ENCODE measurements at regions not wholly inside any gene's neighbourhood (a gene's known extent, or its start where the extent isn't known, plus 50 kb on each side); places are given as distances from the start of the nearest gene placed in this dataset.

DNA sequence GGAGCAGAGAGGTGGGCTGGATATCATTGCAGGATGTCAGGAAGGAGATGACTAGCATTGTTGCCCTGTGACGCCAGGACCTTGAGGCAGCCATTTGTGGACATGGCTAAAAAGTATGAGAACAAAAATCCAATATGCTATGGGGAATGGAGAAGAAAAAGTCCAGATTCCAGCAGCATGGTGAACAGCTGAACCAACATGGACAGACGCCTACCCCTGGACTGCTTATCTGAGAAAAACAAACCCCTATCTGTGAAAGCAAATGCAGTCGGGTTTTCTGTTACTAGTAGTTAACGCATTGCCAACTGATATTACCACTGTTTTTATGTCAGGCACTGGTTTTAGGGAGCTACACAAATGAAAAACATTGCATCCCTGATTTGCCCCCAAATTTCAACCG, 251.2 kb upstream of the RORA start:
- no peaks in the 10 kb centered on the region for H3K27me3 ChIP-seq
- H4K20me1 ChIP-seq (ENCODE audit: insufficient read depth, poor library complexity, severe bottlenecking): no peaks in the 10 kb centered on the region
- H2AFZ ChIP-seq: no peak overlapping the region
- no peak overlapping the region for H3K4me2 ChIP-seq
- H3K79me2 ChIP-seq: no peaks in the 10 kb centered on the region
- 71% methylated on average over 5 of the region's 5 CpGs for whole genome bisulfite sequencing (ENCODE audit: low lambda C conversion rate, missing lambda C conversion rate)
- H3K4me1 ChIP-seq (ENCODE audit: insufficient read depth): no peaks in the 10 kb centered on the region
- H3K36me3 ChIP-seq (replicated peaks; ENCODE audit: insufficient read depth, low read depth): no peaks in the 10 kb centered on the region
- no peak overlapping the region for H3K4me3 ChIP-seq
- no peaks in the 10 kb centered on the region for H3K9me2 ChIP-seq (replicated peaks; ENCODE audit: insufficient read depth)
- no peak for TF ChIP-seq EZH2 (IDR thresholded peaks at IDR 0.05; ENCODE audit: borderline replicate concordance)
- no peak for TF ChIP-seq EZH2phosphoT487 (IDR thresholded peaks at IDR 0.05; ENCODE audit: low read depth, severe bottlenecking, unreplicated experiment)
- TF ChIP-seq, protein P1, sequence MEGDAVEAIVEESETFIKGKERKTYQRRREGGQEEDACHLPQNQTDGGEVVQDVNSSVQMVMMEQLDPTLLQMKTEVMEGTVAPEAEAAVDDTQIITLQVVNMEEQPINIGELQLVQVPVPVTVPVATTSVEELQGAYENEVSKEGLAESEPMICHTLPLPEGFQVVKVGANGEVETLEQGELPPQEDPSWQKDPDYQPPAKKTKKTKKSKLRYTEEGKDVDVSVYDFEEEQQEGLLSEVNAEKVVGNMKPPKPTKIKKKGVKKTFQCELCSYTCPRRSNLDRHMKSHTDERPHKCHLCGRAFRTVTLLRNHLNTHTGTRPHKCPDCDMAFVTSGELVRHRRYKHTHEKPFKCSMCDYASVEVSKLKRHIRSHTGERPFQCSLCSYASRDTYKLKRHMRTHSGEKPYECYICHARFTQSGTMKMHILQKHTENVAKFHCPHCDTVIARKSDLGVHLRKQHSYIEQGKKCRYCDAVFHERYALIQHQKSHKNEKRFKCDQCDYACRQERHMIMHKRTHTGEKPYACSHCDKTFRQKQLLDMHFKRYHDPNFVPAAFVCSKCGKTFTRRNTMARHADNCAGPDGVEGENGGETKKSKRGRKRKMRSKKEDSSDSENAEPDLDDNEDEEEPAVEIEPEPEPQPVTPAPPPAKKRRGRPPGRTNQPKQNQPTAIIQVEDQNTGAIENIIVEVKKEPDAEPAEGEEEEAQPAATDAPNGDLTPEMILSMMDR (IDR thresholded peaks at IDR 0.05; ENCODE audit: poor library complexity): no peak
- no peaks in the 10 kb centered on the region for H3K9me3 ChIP-seq (ENCODE audit: low read depth)
- H3K27ac ChIP-seq: no peak overlapping the region
- DNase-seq (ENCODE audit: low spot score): no peak

DNA sequence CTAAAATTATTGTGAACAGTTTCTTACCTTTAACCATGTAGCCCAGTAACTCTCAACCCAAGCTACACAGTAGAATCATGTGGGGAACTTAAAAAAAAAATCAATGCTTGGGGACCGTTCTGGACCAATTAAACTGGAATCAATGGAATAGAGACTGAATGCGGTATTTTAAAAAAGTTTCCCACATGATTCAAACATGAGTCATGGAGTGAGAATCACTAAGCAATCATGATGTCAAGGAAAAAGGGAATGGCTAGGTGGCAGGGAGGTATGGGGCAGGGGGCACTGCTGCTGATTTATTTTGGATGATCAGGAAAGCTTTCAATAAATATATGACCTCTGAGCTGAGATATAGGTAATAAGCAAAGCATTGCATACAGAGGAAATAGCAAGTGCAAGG, 250.5 kb upstream of the RORA start:
- Histone ChIP-seq H3K27me3 (no peaks in the 10 kb centered on the region), H3K27ac (no peak overlapping the region), H3K36me3 (replicated peaks; ENCODE audit: insufficient read depth, low read depth) (no peaks in the 10 kb centered on the region), H3K9me2 (replicated peaks; ENCODE audit: insufficient read depth) (no peaks in the 10 kb centered on the region), H3K79me2 (no peaks in the 10 kb centered on the region), H3K4me1 (ENCODE audit: insufficient read depth) (no peaks in the 10 kb centered on the region), H3K9me3 (ENCODE audit: low read depth) (no peaks in the 10 kb centered on the region), H2AFZ (no peak overlapping the region), H4K20me1 (ENCODE audit: insufficient read depth, poor library complexity, severe bottlenecking) (no peaks in the 10 kb centered on the region), H3K4me2 (no peak overlapping the region), H3K4me3 (no peak overlapping the region)
- 76% methylated on average over 2 of the region's 2 CpGs for WGBS (ENCODE audit: low lambda C conversion rate, missing lambda C conversion rate)
- DNase-seq (ENCODE audit: low spot score): no peak
- TF ChIP-seq EZH2 (IDR thresholded peaks at IDR 0.05; ENCODE audit: borderline replicate concordance) (no peak), EZH2phosphoT487 (IDR thresholded peaks at IDR 0.05; ENCODE audit: low read depth, severe bottlenecking, unreplicated experiment) (no peak)
- TF ChIP-seq, protein P1 (IDR thresholded peaks at IDR 0.05; ENCODE audit: poor library complexity): no peak

DNA sequence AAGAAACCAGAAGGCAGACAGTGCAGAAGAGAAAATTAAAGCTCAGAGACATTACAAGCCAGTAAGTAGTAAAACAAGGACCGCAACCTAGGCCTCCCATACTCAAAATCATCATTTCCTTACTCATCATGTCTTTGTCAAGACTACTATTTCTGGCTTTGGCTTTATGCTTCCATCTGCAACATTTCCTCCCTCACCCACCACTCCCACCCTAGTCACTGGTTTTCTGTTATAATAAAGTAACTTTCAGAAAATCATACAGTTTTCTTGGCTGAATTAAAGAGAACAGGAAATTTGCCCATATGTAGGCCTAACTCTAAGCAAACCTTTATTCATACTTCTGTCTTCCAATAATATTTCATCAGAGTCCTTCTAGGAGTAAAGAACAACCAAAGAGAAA, 247.6 kb upstream of the RORA start:
- H3K36me3 ChIP-seq (replicated peaks; ENCODE audit: insufficient read depth, low read depth): no peaks in the 10 kb centered on the region
- H3K27me3 ChIP-seq: no peaks in the 10 kb centered on the region
- H3K27ac ChIP-seq: no peak overlapping the region
- 100% methylated on average over 1 of the region's 1 CpG for WGBS (ENCODE audit: low lambda C conversion rate, missing lambda C conversion rate)
- H3K4me1 ChIP-seq (ENCODE audit: insufficient read depth): no peaks in the 10 kb centered on the region
- H2AFZ ChIP-seq: no peak overlapping the region
- H4K20me1 ChIP-seq (ENCODE audit: insufficient read depth, poor library complexity, severe bottlenecking): no peaks in the 10 kb centered on the region
- no peaks in the 10 kb centered on the region for H3K9me2 ChIP-seq (replicated peaks; ENCODE audit: insufficient read depth)
- DNase-seq (ENCODE audit: low spot score): no peak
- H3K79me2 ChIP-seq: no peaks in the 10 kb centered on the region
- no peak overlapping the region for H3K4me3 ChIP-seq
- H3K4me2 ChIP-seq: no peak overlapping the region
- TF ChIP-seq, protein P1 (IDR thresholded peaks at IDR 0.05; ENCODE audit: poor library complexity): no peak
- TF ChIP-seq EZH2 (IDR thresholded peaks at IDR 0.05; ENCODE audit: borderline replicate concordance) (no peak), EZH2phosphoT487 (IDR thresholded peaks at IDR 0.05; ENCODE audit: low read depth, severe bottlenecking, unreplicated experiment) (no peak)
- H3K9me3 ChIP-seq (ENCODE audit: low read depth): no peaks in the 10 kb centered on the region

DNA sequence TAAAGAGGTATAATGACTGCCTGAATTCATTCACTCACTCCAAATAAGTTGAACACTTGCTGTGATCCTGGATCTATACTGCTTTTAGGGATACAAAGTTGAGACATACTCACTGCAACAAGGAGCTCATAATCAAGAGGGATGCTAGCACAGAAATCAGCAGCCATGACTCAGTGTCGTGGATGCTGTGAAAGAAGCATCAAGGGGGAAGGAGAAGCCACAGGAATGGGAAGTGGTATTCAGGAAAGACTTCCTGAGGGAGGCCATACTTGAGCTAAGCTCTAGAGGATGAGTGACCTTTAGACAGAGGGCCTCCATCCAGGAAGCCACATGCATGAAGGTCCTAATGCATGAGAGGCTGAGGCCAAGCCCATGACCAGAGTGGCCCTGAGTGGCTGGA, 245.7 kb upstream of the RORA start:
- no peaks in the 10 kb centered on the region for H3K79me2 ChIP-seq
- DNase-seq (ENCODE audit: low spot score): no peak
- TF ChIP-seq EZH2 (IDR thresholded peaks at IDR 0.05; ENCODE audit: borderline replicate concordance): no peak
- TF ChIP-seq, protein P1 (IDR thresholded peaks at IDR 0.05; ENCODE audit: poor library complexity): no peak
- TF ChIP-seq EZH2phosphoT487 (IDR thresholded peaks at IDR 0.05; ENCODE audit: low read depth, severe bottlenecking, unreplicated experiment): no peak
- H3K9me2 ChIP-seq (replicated peaks; ENCODE audit: insufficient read depth): no peaks in the 10 kb centered on the region
- H4K20me1 ChIP-seq (ENCODE audit: insufficient read depth, poor library complexity, severe bottlenecking): no peaks in the 10 kb centered on the region
- no peaks in the 10 kb centered on the region for H3K4me1 ChIP-seq (ENCODE audit: insufficient read depth)
- WGBS (ENCODE audit: low lambda C conversion rate, missing lambda C conversion rate): 100% methylated on average over 1 of the region's 1 CpG
- H3K27me3 ChIP-seq: no peaks in the 10 kb centered on the region
- no peaks in the 10 kb centered on the region for H3K36me3 ChIP-seq (replicated peaks; ENCODE audit: insufficient read depth, low read depth)
- H3K9me3 ChIP-seq (ENCODE audit: low read depth): no peaks in the 10 kb centered on the region
- H2AFZ ChIP-seq: no peak overlapping the region
- H3K4me2 ChIP-seq: no peak overlapping the region
- H3K4me3 ChIP-seq: no peak overlapping the region
- H3K27ac ChIP-seq: no peak overlapping the region
